ENCODE measurements at regions not wholly inside any gene's neighbourhood (a gene's known extent, or its start where the extent isn't known, plus 50 kb on each side); places are given as distances from the start of the nearest gene placed in this dataset.

- TF ChIP-seq CTCF (IDR thresholded peaks at IDR 0.05; ENCODE audit: poor library complexity) (no peak), EZH2phosphoT487 (IDR thresholded peaks at IDR 0.05; ENCODE audit: low read depth, severe bottlenecking, unreplicated experiment) (no peak), EZH2 (IDR thresholded peaks at IDR 0.05; ENCODE audit: borderline replicate concordance) (no peak)
Observed at GRCh38 chr12:77577791-77578190, 252.9 kb upstream of the NAV3 start.
